ENCODE measurements at regions not wholly inside any gene's neighbourhood (a gene's known extent, or its start where the extent isn't known, plus 50 kb on each side); places are given as distances from the start of the nearest gene placed in this dataset.

GRCh38 chr12:31853520-31853919 is 105.7 kb upstream of the RESF1 start:
- H3K4me3 ChIP-seq, result no peak overlapping the region
- H3K27me3 ChIP-seq, result no peaks in the 10 kb centered on the region
- intact Hi-C loops (cut with DNase I), result no loop called here
- no peak overlapping the region for H3K27ac ChIP-seq
- TF ChIP-seq CTCF (IDR thresholded peaks at IDR 0.05), result no peak
- DNase-seq (ENCODE audit: low spot score in 2 of 2), result no peak
- no peaks in the 10 kb centered on the region for H3K36me3 ChIP-seq
- H3K4me1 ChIP-seq, result no peaks in the 10 kb centered on the region
- H3K9me3 ChIP-seq, result peaks cover 0 to 19% of the 10 kb centered on the region in 2 donors

- no peaks in the 10 kb centered on the region for H3K36me3 ChIP-seq
- intact Hi-C loops (cut with DNase I), result no loop called here
- no peak for DNase-seq (ENCODE audit: low spot score in 2 of 2)
- no peak overlapping the region for H3K27ac ChIP-seq
- H3K4me3 ChIP-seq, result no peak overlapping the region
- H3K4me1 ChIP-seq, result no peaks in the 10 kb centered on the region
- peaks cover 0 to 23% of the 10 kb centered on the region in 2 donors for H3K9me3 ChIP-seq
- no peak for TF ChIP-seq CTCF (IDR thresholded peaks at IDR 0.05)
- H3K27me3 ChIP-seq, result no peaks in the 10 kb centered on the region
These were observed 108.9 kb upstream of the RESF1 start for GRCh38 chr12:31850268-31850667.

- Histone ChIP-seq H3K4me1 (no peaks in the 10 kb centered on the region), H3K27me3 (no peaks in the 10 kb centered on the region), H3K4me3 (no peak overlapping the region), H3K27ac (no peak overlapping the region), H3K9me3 (peaks cover 0 to 23% of the 10 kb centered on the region in 2 donors), H3K36me3 (no peaks in the 10 kb centered on the region)
- intact Hi-C loops (cut with DNase I), result no loop called here
- no peak for TF ChIP-seq CTCF (IDR thresholded peaks at IDR 0.05)
- no peak for DNase-seq (ENCODE audit: low spot score in 2 of 2)
These were observed 110.0 kb upstream of the RESF1 start for GRCh38 chr12:31849090-31849687.

- H3K9me3 ChIP-seq, result peaks cover 0 to 23% of the 10 kb centered on the region in 2 donors
- H3K4me1 ChIP-seq, result no peaks in the 10 kb centered on the region
- H3K4me3 ChIP-seq, result no peak overlapping the region
- H3K27me3 ChIP-seq, result no peaks in the 10 kb centered on the region
- H3K27ac ChIP-seq, result no peak overlapping the region
- intact Hi-C loops (cut with DNase I), result no loop called here
- no peaks in the 10 kb centered on the region for H3K36me3 ChIP-seq
- no peak for TF ChIP-seq CTCF (IDR thresholded peaks at IDR 0.05)
- no peak for DNase-seq (ENCODE audit: low spot score in 2 of 2)
These were observed 112.8 kb upstream of the RESF1 start for GRCh38 chr12:31846405-31846804.

- H3K4me1 ChIP-seq, result no peaks in the 10 kb centered on the region
- no peak overlapping the region for H3K4me3 ChIP-seq
- no peak overlapping the region for H3K27ac ChIP-seq
- H3K9me3 ChIP-seq, result peaks cover 0 to 23% of the 10 kb centered on the region in 2 donors
- no peak for TF ChIP-seq CTCF (IDR thresholded peaks at IDR 0.05)
- DNase-seq (ENCODE audit: low spot score in 2 of 2), result no peak
- H3K36me3 ChIP-seq, result no peaks in the 10 kb centered on the region
- H3K27me3 ChIP-seq, result no peaks in the 10 kb centered on the region
- intact Hi-C loops (cut with DNase I), result no loop called here
These were observed 113.4 kb upstream of the RESF1 start for GRCh38 chr12:31845613-31846322.

All from ascending aorta (tissue), 2 donors.